Cardiac muscle cell (in vitro differentiated cells and primary cell): ENCODE measurements at regions not wholly inside any gene's neighbourhood (a gene's known extent, or its start where the extent isn't known, plus 50 kb on each side); places are given as distances from the start of the nearest gene placed in this dataset.

Experiments
- DNase-seq, 2 donors: peaks; one replicate each; pipeline versions ENCODE4 v3.0.0 to v3.0.0-alpha.2; 2010 to 2017; ENCODE audit warnings: low read depth in 1 of 2, low spot score in 1 of 2
- H3K27ac ChIP-seq: fragments of 200-600 bp; sonication (generic); 2 replicates; pipeline ENCODE4 v1.5.1; 2016
- H3K27me3 ChIP-seq: fragments of 200-600 bp; sonication (generic); 2 replicates; pipeline ENCODE4 v1.6.0; 2016; ENCODE audit warnings: control low read depth
- H3K36me3 ChIP-seq: fragments of 200-600 bp; sonication (generic); 2 replicates; pipeline ENCODE4 v1.5.1; 2016; ENCODE audit warnings: control low read depth
- H3K4me1 ChIP-seq: fragments of 200-600 bp; sonication (generic); 2 replicates; pipeline ENCODE4 v1.8.1; 2017; ENCODE audit warnings: low read depth, mild to moderate bottlenecking, mixed run types
- H3K4me3 ChIP-seq: fragments of 200-600 bp; sonication (generic); 2 replicates; pipeline ENCODE4 v1.5.1; 2016; ENCODE audit warnings: mild to moderate bottlenecking
- H3K9me3 ChIP-seq: fragments of 200-600 bp; sonication (generic); 2 replicates; pipeline ENCODE4 v1.5.1; 2017; ENCODE audit warnings: low read depth, mild to moderate bottlenecking, control low read depth
- CTCF ChIP-seq: IDR thresholded peaks from 2 replicates; pipeline ENCODE4 v1.5.1; 2012; ENCODE audit warnings: low read depth, mild to moderate bottlenecking, low read length

GRCh38 chr22:44373234-44373633 lies 60.5 kb upstream of the SHISAL1 start:
- Histone ChIP-seq H3K36me3 (no peaks in the 10 kb centered on the region), H3K4me3 (no peak overlapping the region), H3K27ac (no peak overlapping the region), H3K4me1 (no peaks in the 10 kb centered on the region), H3K9me3 (no peaks in the 10 kb centered on the region), H3K27me3 (no peaks in the 10 kb centered on the region)
- no peak for DNase-seq
- TF ChIP-seq CTCF = no peak

- Histone ChIP-seq H3K27me3 (no peaks in the 10 kb centered on the region), H3K9me3 (no peaks in the 10 kb centered on the region)
- TF ChIP-seq CTCF = no peak
Measured at GRCh38 chr22:44372611-44373010, 59.9 kb upstream of the SHISAL1 start.

GRCh38 chr22:44371741-44372525 lies 59.2 kb upstream of the SHISAL1 start:
- Histone ChIP-seq H3K4me1 (no peaks in the 10 kb centered on the region), H3K4me3 (no peak overlapping the region), H3K27ac (no peak overlapping the region), H3K36me3 (no peaks in the 10 kb centered on the region), H3K27me3 (no peaks in the 10 kb centered on the region), H3K9me3 (no peaks in the 10 kb centered on the region)
- TF ChIP-seq CTCF = no peak
- no peak for DNase-seq

More at GRCh38 chr22:44372611-44373010, 59.9 kb upstream of the SHISAL1 start:
- no peak for DNase-seq
- no peak overlapping the region for H3K4me3 ChIP-seq
- no peaks in the 10 kb centered on the region for H3K36me3 ChIP-seq
- no peaks in the 10 kb centered on the region for H3K4me1 ChIP-seq
- H3K27ac ChIP-seq = no peak overlapping the region

- H3K4me3 ChIP-seq = no peak overlapping the region
- no peaks in the 10 kb centered on the region for H3K4me1 ChIP-seq
- H3K27ac ChIP-seq = no peak overlapping the region
- H3K36me3 ChIP-seq = no peaks in the 10 kb centered on the region
- no peaks in the 10 kb centered on the region for H3K9me3 ChIP-seq
- no peaks in the 10 kb centered on the region for H3K27me3 ChIP-seq
- no peak for DNase-seq
- TF ChIP-seq CTCF = no peak
Measured at GRCh38 chr22:44369916-44370801, 57.4 kb upstream of the SHISAL1 start.

- DNase-seq = no peak
- peak; percentile 17 for TF ChIP-seq CTCF
- H3K4me1 ChIP-seq = no peaks in the 10 kb centered on the region
Measured at GRCh38 chr22:44369293-44369661, 56.5 kb upstream of the SHISAL1 start.

More at GRCh38 chr22:44369293-44369661, 56.5 kb upstream of the SHISAL1 start:
- no peaks in the 10 kb centered on the region for H3K9me3 ChIP-seq
- H3K27me3 ChIP-seq = no peaks in the 10 kb centered on the region
- no peaks in the 10 kb centered on the region for H3K36me3 ChIP-seq
- H3K27ac ChIP-seq = no peak overlapping the region
- no peak overlapping the region for H3K4me3 ChIP-seq
